ENCODE measurements at regions not wholly inside any gene's neighbourhood (a gene's known extent, or its start where the extent isn't known, plus 50 kb on each side); places are given as distances from the start of the nearest gene placed in this dataset.

DNA sequence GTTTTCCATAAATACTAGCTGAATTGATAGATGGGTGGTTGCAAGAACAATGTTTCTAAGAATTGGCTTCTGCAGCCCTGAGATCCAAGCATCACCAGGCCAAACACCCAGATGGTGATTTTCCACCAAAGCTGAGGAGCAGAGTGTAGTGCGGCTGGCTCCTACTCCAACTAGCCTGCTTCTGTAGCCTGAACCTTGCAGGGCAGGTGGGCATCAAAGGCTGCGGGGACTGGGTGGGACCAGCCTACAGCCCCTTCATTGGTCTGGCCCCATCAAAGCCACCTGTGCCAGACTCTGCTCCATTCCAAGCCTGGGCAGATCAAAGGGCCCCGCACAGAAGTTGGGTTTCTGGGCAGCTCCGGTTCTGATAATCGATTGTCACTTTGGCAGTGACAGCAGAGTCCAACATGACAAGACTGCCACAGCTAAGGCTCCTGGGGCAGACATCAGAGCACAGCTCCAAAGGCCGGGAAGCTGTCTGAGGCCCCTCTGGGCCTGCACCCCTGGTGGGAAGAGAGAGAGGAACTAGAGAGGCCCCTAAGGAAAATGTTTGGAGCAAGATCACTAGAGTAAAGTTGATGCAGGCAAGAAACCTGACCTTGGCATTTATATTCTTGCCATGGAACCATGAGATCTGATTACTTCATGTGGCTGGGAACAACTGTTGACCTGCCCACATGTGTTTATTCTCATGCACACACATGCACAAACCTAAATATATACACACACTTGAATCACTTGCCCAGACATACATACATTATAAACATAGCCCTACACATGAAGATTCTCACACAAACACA, 582.9 kb downstream of the INSC start:
- no peak for DNase-seq (ENCODE audit: low read depth in 3 of 3)

DNA sequence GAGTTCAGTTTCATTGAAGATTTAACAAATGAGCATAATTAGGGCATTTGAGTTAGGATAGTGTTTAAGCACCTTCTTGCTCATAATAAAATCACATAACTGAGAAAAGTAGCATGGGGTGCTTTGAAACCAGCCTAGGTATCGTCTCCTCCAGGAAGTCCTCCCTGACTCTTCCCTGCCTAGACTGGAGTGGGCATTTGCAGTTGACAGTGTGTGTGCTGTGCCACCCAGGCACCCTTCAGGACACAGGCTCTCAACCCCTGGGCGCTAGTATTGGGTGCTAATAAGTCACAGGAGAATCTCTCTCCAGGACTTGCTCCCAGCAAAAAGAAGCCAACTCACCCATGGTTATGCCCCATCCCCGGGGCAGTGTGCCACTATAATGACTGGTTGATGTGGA, 584.1 kb downstream of the INSC start:
- no peak for DNase-seq (ENCODE audit: low read depth in 3 of 3)

DNA sequence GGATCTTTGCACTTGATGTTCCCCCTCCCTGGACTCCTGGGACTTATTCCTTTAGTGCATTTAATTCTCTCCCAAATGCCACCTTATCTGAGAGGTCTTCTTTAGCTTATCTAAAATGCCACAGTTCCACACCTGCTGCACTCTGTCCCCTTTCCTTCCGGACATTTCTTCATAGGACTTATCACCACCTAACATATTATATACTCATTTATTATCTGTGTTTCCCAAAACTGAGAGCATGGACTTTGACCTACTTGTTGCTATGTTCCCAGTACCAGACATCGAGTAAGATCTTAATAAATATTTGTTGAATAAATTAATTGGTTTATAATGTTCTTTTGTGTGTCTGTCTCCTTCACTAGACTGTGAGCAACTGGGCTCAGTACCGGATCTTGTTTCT, 585.3 kb downstream of the INSC start:
- no peak for DNase-seq (ENCODE audit: low read depth in 3 of 3)

DNA sequence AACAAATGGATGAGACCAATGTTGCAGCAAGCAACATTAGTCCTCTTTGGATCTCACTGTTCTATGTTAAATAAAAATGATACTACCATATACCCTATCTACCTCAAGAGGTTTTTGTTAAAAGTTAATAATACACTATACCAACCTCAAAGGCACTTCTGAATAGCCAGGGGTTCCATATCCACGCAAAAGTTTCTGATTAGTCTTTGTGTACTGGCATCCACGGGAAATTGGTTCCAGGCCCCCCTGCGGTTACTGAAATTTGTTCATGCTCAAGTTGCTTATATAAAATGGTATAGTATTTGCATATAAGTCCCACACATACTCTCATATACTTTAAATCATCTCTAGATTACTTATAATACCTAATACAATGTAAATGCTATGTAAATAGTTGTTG, 585.7 kb downstream of the INSC start:
- DNase-seq (ENCODE audit: low read depth in 3 of 3), result no peak

DNA sequence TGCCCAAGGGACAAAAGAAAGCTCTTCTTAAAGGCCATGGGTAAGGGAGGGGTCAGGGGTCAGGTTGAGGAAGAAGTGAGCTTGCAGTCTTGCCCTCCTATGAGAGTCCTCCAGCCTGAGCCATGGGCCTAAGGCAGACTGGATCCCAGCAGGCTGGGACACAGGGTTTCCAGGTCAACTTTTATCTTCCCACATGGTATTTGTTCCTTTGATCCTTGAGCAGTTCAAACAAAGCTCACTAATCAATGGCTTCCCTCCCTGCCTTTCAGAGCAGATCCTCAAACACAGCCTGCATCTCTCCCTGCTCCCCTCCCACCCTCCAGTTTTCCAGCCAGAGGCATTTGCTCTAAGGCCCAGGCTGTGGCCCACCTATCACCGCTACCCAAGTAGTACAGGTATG, 589.3 kb downstream of the INSC start:
- no peak for DNase-seq (ENCODE audit: low read depth in 3 of 3)

DNA sequence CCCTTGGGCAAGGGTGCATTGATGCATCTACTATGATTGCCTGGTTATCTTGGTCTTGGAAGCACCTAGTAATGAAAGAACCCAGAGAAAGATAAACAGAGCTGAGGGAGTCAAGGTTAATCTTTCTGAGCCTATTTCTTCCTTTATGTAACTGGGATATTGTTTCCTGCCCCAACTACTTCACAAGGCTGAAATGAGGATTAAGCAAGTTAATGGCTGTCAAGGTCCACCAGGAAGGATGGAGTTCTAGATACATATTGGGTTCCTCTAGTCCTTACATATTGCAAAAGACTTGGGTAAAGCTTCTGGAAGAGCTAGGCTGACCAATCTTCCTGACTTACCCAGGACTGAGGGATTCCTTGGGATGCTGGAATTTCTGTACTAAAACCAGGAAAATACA, 589.8 kb downstream of the INSC start:
- no peak for DNase-seq (ENCODE audit: low read depth in 3 of 3)

DNA sequence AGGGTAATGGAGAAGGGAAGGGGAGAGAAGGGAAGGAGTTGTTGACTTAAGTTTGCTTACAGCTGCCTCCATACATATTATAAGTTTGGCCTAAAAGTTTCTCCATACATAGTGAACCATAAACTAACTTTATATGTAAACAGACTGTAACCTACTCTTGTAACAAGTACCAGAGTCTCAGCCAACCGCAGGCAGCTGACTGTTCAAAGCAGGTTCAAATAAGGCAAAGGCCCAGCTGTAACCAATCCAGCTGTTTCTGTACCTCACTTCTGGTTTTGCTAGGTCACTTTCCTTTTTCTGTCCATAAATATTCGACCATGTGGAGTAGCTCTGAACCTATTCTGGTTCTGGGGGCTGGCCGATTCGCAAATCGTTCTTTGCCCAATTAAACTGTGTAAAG, 591.2 kb downstream of the INSC start:
- no peak for DNase-seq (ENCODE audit: low read depth in 3 of 3)

DNA sequence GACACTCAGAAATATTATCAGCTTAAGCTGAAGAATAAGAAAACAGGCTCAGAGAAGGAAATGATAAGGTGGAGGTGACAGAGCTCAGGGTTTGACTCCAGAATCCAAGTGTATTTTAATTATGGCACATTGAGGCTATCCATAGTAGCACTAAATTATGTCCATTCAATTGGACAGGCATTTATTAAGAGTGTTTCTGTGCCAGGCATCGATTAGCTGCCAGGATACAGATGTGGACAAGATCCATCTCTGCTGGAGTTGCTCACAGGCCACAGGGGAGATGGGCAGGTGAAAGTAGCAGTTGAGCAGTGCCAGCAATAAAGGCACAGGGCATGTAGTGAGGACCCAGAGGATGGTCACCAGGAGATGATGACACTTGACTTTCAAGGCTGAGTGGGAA, 592.5 kb downstream of the INSC start:
- DNase-seq (ENCODE audit: low read depth in 3 of 3), result no peak

DNA sequence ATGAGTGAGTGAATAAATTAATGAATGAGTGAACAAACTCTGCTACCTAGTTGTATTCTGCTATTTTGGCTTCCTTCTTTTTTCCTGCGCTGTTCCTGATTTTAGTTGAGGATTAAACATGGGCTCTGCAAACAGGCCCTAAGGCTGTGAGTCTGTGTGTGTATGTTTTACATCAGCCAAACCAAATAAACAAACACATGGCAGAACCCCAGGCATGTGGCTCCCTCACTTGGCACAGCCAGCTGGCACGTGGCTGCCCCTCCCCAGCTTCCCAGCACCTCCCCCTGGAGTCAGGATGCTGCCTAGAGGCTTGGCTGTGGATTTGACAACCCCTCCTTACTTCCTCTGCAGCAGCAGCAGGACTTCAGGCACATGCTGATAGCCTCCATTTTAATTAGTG, 593.2 kb downstream of the INSC start:
- DNase-seq (ENCODE audit: low read depth in 3 of 3), result no peak

DNA sequence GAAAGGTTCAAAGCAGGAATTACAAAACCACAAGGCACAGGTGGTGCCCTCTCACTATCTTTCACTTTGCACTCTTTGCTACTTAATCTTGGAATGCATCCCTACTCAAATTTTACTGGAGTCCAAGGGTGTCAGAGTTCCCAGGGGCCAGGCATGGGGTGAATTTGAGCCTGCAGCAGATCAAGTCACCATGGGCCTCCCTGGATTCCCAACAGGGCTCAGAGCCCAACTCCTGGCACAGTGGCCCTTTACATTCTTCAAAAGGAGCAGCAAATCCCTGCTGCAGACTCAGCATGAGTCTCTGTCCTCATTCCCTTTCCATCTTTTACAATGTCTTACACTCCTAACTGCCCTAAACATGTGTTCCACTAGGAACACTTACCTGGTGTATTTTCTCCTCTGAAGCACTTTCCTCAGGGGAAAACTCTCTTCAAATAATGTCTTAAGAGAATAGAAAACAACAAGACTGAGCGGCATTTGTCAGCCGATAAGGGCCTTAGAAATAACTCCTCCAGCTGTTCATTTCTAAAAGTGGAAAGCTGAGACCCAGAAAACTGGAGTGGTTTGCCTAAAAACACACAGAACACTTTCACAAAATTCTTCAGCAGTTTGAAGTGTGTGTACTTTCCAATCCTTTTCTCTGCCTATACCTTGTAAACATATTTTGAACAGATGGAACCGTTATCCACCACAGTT, 596.0 kb downstream of the INSC start:
- DNase-seq (ENCODE audit: low read depth in 3 of 3), result no peak

DNA sequence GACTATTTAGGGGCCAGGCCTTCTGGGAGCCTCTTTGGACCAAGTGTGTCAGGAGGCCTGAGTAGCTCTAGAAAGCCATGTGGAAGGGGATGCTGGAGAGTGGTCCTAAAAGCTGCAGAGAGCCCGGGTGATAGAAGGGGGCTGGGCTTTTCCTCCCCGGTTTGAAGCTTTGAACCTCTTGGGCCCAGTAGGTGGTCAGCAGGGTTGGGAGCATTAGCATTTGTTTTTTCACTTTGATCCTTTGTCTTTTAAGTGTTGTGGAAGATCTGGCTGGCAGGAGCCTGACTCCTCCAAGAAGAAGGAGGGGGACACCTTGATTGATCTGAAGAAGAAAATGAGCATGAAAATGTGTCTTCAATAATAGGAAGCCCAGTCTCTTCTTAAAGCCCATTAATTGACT, 596.6 kb downstream of the INSC start:
- DNase-seq (ENCODE audit: low read depth in 3 of 3), result no peak

DNA sequence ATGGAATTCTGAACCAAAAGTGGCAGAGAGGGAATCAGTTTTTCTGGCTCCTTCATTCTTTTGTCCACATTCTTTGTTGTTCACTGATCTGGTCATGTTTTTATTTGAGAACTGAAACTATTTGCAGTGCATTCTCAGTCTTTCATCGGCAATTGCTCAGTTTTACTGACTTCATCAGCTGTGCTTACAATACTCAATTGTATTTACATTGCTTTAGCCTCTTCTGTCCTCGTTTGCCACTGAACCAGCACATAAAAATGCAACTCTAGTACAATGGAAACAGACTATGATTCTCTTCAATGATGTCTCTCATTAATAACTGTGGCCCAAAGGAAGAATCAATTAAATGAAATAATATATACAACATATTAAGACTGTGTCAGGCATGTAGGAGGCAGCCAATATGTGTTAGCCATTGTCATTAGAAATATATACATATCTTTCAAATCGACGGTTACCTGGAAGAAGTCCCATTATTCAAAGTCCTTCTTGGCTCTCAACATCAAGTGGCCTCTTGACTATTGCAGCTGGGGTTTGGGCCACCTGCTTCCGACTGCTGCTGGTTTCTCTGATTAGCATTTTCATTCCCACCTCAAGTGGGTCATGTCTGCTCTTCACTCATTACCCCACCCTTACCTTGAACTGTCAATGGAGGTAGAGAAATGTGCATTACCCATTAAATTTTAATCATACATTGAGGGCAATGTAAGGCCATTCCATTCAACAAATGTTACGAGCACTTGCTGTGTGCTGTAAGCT, 600.1 kb downstream of the INSC start:
- no peak for DNase-seq (ENCODE audit: low read depth in 3 of 3)

DNA sequence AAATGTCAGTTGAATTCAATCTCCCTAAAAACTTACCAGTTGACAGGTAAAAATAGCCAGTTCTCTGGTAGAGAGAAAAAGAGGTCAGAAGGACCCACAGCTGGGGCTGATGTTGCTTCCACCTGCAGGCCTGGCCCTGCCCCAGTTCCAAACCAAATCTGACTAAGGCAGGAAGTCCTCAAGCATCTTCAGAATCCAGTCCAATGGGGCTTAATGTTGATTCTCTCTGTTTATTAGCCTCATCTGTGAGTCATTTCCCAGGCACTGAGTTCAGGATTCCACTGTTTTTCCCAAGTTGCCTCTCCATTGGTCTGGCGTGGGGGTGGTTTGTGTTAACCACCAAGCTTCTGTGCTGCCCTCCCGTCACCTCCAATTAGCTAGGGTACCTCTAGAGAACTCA, 601.8 kb downstream of the INSC start:
- no peak for DNase-seq (ENCODE audit: low read depth in 3 of 3)

DNA sequence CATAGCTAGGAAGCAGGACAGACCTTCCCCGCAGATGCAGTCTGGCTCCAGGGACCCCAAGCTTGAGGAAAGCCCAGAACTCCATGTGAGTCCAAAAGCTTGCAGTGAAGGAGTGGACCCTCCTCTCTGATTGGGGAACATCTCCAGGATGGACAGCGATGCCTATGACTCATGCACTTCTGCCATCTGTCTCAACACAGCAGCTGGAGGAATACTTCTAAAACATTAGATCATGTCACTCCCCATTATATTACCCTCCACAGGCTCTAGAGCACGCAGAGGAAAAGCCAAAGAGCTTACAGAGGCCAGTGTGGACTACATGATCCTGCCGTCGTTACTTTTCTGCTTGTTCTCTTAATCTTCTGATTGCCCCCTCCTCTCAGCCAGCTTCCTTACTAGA, 605.7 kb downstream of the INSC start:
- no peak for DNase-seq (ENCODE audit: low read depth in 3 of 3)

DNA sequence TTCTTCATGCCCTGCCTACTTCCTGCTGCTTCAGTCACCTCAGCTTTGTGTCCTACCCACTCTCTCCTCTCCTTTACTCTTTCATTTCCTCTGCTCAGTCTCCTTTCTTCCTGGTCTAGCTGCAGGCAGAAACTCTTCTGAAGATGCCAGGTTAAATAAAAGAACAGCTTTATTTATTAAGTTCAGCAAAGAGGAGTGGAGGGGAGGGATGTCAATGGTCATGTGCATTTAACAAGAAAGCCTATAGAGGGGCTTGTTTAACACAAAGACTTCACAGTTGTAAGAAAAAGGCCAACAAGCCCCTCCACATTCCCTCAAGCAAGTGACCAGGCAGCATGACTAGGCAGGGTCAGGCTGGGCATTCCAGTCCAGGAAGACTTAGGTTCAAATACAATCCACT, 609.2 kb downstream of the INSC start:
- DNase-seq (ENCODE audit: low read depth in 3 of 3), result no peak

DNA sequence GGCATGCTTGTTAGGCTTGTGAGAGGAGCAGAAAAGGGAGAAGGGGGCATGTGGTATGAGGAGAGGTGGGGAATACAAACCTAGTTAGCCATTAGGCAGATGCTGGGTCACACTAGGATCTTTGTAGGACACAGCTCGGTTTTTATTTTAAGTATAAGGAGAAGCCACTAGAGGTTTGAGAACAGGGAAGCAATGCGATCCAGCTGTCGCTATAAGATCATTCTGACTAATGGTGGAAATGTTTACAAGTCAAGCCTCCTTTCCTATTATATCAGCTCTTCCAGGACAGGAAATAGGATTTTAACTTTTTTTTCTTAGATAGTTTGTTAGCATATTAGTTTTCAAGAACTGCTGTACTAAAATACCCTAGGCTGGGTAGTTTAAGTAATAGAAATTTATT, 609.9 kb downstream of the INSC start:
- no peak for DNase-seq (ENCODE audit: low read depth in 3 of 3)

DNA sequence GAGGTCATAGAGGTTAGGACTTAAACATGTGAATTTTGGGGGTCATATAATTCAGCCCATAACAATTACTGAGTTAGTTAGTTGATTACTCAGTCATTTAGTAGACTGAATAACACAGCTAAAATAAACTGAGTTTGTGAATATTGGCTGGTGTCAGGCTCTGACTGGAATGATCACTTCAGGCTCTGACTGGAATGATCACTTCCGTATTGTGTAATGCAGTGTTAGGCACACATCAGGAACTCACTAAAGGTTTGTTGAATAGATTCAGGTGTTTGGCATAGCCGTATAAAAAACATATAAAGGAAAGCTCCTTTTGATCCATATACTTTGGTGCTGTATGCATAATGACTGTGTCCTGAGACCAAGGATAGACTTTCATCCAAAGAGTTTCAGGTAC, 610.5 kb downstream of the INSC start:
- no peak for DNase-seq (ENCODE audit: low read depth in 3 of 3)

DNA sequence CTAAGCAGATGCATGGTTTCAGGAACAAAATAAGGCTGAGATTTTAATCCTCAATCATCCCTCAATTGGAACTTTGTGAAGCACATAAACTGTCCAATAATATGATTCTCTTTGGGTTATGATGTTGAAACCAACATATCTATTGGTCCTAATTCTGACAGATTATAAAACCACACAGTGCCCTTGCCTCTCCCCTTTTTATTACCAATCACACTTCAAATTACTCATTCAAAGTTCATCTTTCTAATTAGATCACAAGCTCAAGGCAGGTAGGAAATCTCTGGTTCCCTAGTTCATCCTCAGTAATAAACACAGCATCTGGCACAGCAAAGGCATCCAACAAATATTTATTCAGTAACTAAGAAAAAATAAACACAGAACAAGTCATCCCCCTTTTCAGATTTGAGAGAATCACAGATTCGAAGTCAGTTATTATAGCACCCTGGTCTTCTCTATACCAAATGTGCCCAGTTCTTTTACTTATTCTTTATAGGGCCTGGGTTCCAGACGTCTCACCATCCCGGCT, 611.6 kb downstream of the INSC start:
- no peak for DNase-seq (ENCODE audit: low read depth in 3 of 3)

DNA sequence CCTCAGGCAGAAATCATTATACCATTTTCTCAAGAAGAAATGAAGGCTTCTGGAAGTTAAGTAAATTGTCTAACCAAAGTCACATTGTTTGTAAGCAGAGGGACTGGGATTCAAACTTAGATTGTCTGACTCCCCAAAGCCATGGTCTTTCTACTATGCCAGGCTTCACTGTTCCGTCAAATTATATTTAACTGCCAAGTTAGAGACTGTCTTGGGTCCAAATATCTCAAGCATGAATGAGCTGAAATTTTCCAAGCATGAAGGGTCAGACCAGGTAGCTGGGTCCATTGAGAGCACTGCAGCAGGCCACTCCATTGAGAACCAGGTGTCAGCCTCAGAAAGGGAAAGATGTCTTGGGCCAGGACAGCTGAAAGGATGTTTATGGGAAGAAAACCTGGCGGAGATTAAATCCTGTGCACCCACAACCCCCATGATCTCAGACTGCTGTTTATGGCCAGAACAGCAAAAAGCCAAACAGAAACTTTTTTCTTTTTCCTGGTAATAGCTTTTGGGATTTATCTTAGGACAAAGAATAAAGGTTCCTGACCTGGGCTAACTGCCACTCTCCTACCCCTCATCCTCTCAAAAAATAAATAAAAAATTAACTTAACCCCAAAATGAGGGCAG, 612.3 kb downstream of the INSC start:
- DNase-seq (ENCODE audit: low read depth in 3 of 3), result no peak

DNA sequence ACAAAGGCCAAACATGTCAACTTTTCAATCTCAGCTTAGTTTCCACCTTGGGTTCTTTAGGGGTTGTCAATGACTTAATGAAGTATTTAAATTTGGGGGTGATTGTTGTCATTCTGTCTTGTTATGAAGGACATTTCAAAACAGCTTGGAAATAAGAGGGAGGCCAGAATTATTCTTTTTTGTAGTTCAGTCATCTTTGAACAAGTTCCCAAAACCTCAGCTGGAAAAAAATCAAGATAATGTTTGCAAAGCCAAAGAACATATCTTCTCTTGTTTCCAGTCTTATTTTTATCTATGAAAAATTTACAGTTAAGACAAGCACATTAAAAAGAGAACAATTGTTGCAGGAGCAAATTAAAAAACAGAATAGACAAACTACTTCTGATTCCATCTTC, 612.8 kb downstream of the INSC start:
- no peak for DNase-seq (ENCODE audit: low read depth in 3 of 3)

DNA sequence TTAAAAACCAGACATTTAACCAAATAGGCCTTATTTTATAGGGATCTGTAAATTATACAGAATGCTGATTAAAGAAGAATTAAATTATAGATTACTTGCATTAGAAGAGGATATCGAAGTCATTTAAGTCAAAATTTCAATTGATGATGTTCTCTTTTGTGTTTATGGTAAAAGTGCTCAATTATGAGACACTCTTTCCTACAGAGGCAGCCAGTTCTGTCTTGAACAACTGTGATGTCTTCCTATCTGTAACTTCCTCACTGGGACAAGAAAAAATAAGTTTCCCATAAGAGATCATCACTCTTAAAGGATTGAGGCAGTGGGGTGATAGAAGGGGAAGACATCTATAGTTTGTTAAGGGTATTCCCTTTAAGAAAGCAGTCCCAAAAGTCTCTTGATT, 613.5 kb downstream of the INSC start:
- no peak for DNase-seq (ENCODE audit: low read depth in 3 of 3)

All from stimulated activated CD4-positive, alpha-beta T cell treated with anti-CD3 and anti-CD28 coated beads, TNF-alpha, amount 100 ng/mL, for 24 hours (primary cell).